Naive B cell (primary cell): ENCODE measurements at regions not wholly inside any gene's neighbourhood (a gene's known extent, or its start where the extent isn't known, plus 50 kb on each side); places are given as distances from the start of the nearest gene placed in this dataset.

ENCODE experiments used
- ATAC-seq, 2 donors: fragments of 150-1000 bp; cut with Tn5 transposase; 2 replicates each; pipeline ENCODE4 v1.10.0; 2021; ENCODE audit warnings: low read depth in 2 of 2, mild to moderate bottlenecking in 2 of 2, moderate library complexity in 2 of 2
- DNase-seq: peaks from one replicate; pipeline ENCODE4 v3.0.0; 2022
- H3K27ac Mint-ChIP-seq, 6 donors: one replicate each; pipeline ENCODE4 v1.8.0; 2020 to 2022; ENCODE audit warnings: mild to moderate bottlenecking in 6 of 6, mixed read lengths in 6 of 6, moderate library complexity in 5 of 6, inconsistent platforms in 2 of 6
- H3K27me3 Mint-ChIP-seq, 3 donors: one replicate each; pipeline ENCODE4 v1.8.0; 2021 to 2022; ENCODE audit warnings: mixed read lengths in 3 of 3, mild to moderate bottlenecking in 1 of 3
- H3K36me3 Mint-ChIP-seq, 2 donors: one replicate each; pipeline ENCODE4 v1.8.0; 2020 to 2022; ENCODE audit warnings: mixed read lengths in 2 of 2, inconsistent platforms in 1 of 2, mild to moderate bottlenecking in 1 of 2
- H3K4me1 Mint-ChIP-seq, 3 donors: one replicate each; pipeline ENCODE4 v1.8.0; 2020 to 2022; ENCODE audit warnings: mixed read lengths in 3 of 3, inconsistent platforms in 1 of 3, mild to moderate bottlenecking in 1 of 3, moderate library complexity in 1 of 3
- H3K4me3 Mint-ChIP-seq, 8 donors: one replicate each; pipeline ENCODE4 v1.8.0; 2020 to 2022; ENCODE audit warnings: mild to moderate bottlenecking in 8 of 8, mixed read lengths in 8 of 8, moderate library complexity in 8 of 8, inconsistent platforms in 2 of 8
- H3K9me3 Mint-ChIP-seq, 7 donors: one replicate each; pipeline ENCODE4 v1.8.0; 2020 to 2022; ENCODE audit warnings: mixed read lengths in 7 of 7, mild to moderate bottlenecking in 5 of 7, inconsistent platforms in 2 of 7, moderate library complexity in 1 of 7

- Mint-ChIP-seq H3K36me3 (no peaks in the 10 kb centered on the region), H3K9me3 (no peaks in the 10 kb centered on the region), H3K27ac (peak overlapping the region in 1 of 6 donors; percentile 34), H3K27me3 (peaks cover 0 to 8% (median 7%) of the 10 kb centered on the region in 3 donors), H3K4me1 (no peaks in the 10 kb centered on the region), H3K4me3 (no peak overlapping the region)
- ATAC-seq (no peak), DNase-seq (no peak)
These were observed 236.0 kb downstream of the INHBA start for GRCh38 chr7:41466760-41467384.

- no peaks in the 10 kb centered on the region for H3K4me1 Mint-ChIP-seq
- no peaks in the 10 kb centered on the region for H3K36me3 Mint-ChIP-seq
- peaks cover 0 to 8% (median 4%) of the 10 kb centered on the region in 3 donors for H3K27me3 Mint-ChIP-seq
- H3K9me3 Mint-ChIP-seq = no peaks in the 10 kb centered on the region
- DNase-seq = no peak
- H3K4me3 Mint-ChIP-seq = no peak overlapping the region
- ATAC-seq = no peak
- no peak overlapping the region for H3K27ac Mint-ChIP-seq
These were observed 237.3 kb downstream of the INHBA start for GRCh38 chr7:41465571-41465970.

- peaks cover 0 to 4% (median 0%) of the 10 kb centered on the region in 7 donors for H3K9me3 Mint-ChIP-seq
- peaks cover 0 to 8% (median 7%) of the 10 kb centered on the region in 3 donors for H3K27me3 Mint-ChIP-seq
- H3K4me3 Mint-ChIP-seq = no peak overlapping the region
- ATAC-seq (no peak), DNase-seq (no peak)
- no peak overlapping the region for H3K27ac Mint-ChIP-seq
- no peaks in the 10 kb centered on the region for H3K36me3 Mint-ChIP-seq
- no peaks in the 10 kb centered on the region for H3K4me1 Mint-ChIP-seq
These were observed 239.0 kb downstream of the INHBA start for GRCh38 chr7:41463770-41464470.

- Mint-ChIP-seq H3K4me3 (peak overlapping the region in 1 of 8 donors; percentile 49), H3K36me3 (peaks cover 0 to 7% of the 10 kb centered on the region in 2 donors), H3K4me1 (peaks cover 0 to 4% (median 0%) of the 10 kb centered on the region in 3 donors), H3K27me3 (peaks cover 0 to 7% (median 0%) of the 10 kb centered on the region in 3 donors), H3K9me3 (peaks cover 0 to 12% (median 4%) of the 10 kb centered on the region in 7 donors), H3K27ac (no peak overlapping the region)
- ATAC-seq (no peak), DNase-seq (no peak)
These were observed 243.1 kb downstream of the INHBA start for GRCh38 chr7:41459623-41460261.

- peak overlapping the region in 1 of 8 donors; percentile 49 for H3K4me3 Mint-ChIP-seq
- ATAC-seq = no peak
- H3K4me1 Mint-ChIP-seq = peaks cover 0 to 4% (median 0%) of the 10 kb centered on the region in 3 donors
- H3K27ac Mint-ChIP-seq = no peak overlapping the region
- no peak for DNase-seq
- H3K27me3 Mint-ChIP-seq = peaks cover 0 to 7% (median 0%) of the 10 kb centered on the region in 3 donors
- H3K36me3 Mint-ChIP-seq = peaks cover 0 to 7% of the 10 kb centered on the region in 2 donors
- peaks cover 0 to 12% (median 4%) of the 10 kb centered on the region in 7 donors for H3K9me3 Mint-ChIP-seq
These were observed 243.7 kb downstream of the INHBA start for GRCh38 chr7:41459183-41459582.

GRCh38 chr7:41457832-41458437 is 245.0 kb downstream of the INHBA start:
- no peak overlapping the region for H3K4me3 Mint-ChIP-seq
- DNase-seq = no peak
- peaks cover 0 to 8% (median 0%) of the 10 kb centered on the region in 3 donors for H3K27me3 Mint-ChIP-seq
- peaks cover 0 to 7% of the 10 kb centered on the region in 2 donors for H3K36me3 Mint-ChIP-seq
- H3K4me1 Mint-ChIP-seq = peaks cover 0 to 4% (median 0%) of the 10 kb centered on the region in 3 donors
- ATAC-seq = no peak
- peaks cover 0 to 16% (median 4%) of the 10 kb centered on the region in 7 donors for H3K9me3 Mint-ChIP-seq
- no peak overlapping the region for H3K27ac Mint-ChIP-seq

- no peak for DNase-seq
- Mint-ChIP-seq H3K9me3 (peaks cover 0 to 5% (median under 1%) of the 10 kb centered on the region in 7 donors), H3K27ac (no peak overlapping the region), H3K4me3 (no peak overlapping the region), H3K36me3 (no peaks in the 10 kb centered on the region), H3K27me3 (peaks cover 0 to 5% (median 0%) of the 10 kb centered on the region in 3 donors), H3K4me1 (no peaks in the 10 kb centered on the region)
- no peak for ATAC-seq
These were observed 251.1 kb downstream of the INHBA start for GRCh38 chr7:41451826-41452225.

- H3K27me3 Mint-ChIP-seq = peaks cover 0 to 5% (median 0%) of the 10 kb centered on the region in 3 donors
- H3K9me3 Mint-ChIP-seq = peaks cover 0 to 5% (median 0%) of the 10 kb centered on the region in 7 donors
- ATAC-seq (no peak), DNase-seq (no peak)
- no peak overlapping the region for H3K4me3 Mint-ChIP-seq
- no peak overlapping the region for H3K27ac Mint-ChIP-seq
- H3K36me3 Mint-ChIP-seq = no peaks in the 10 kb centered on the region
- H3K4me1 Mint-ChIP-seq = no peaks in the 10 kb centered on the region
These were observed 253.2 kb downstream of the INHBA start for GRCh38 chr7:41449694-41450093.

GRCh38 chr7:41449286-41449685 is 253.6 kb downstream of the INHBA start:
- no peaks in the 10 kb centered on the region for H3K36me3 Mint-ChIP-seq

GRCh38 chr7:41448104-41448503 is 254.8 kb downstream of the INHBA start:
- Mint-ChIP-seq H3K9me3 (peaks cover 0 to 2% (median 0%) of the 10 kb centered on the region in 7 donors), H3K4me1 (no peaks in the 10 kb centered on the region), H3K27me3 (no peaks in the 10 kb centered on the region), H3K4me3 (no peak overlapping the region), H3K27ac (peak overlapping the region in 2 of 6 donors; percentile 8 to 13), H3K36me3 (no peaks in the 10 kb centered on the region)
- DNase-seq = no peak
- no peak for ATAC-seq

More at GRCh38 chr7:41449286-41449685, 253.6 kb downstream of the INHBA start:
- ATAC-seq (no peak), DNase-seq (no peak)
- H3K4me1 Mint-ChIP-seq = no peaks in the 10 kb centered on the region
- no peak overlapping the region for H3K27ac Mint-ChIP-seq
- H3K4me3 Mint-ChIP-seq = no peak overlapping the region
- H3K9me3 Mint-ChIP-seq = peaks cover 0 to 5% (median 0%) of the 10 kb centered on the region in 7 donors
- peaks cover 0 to 5% (median 0%) of the 10 kb centered on the region in 3 donors for H3K27me3 Mint-ChIP-seq

- Mint-ChIP-seq H3K4me3 (no peak overlapping the region), H3K4me1 (no peaks in the 10 kb centered on the region), H3K27ac (no peak overlapping the region), H3K27me3 (no peaks in the 10 kb centered on the region), H3K9me3 (peaks cover 0 to 2% (median 0%) of the 10 kb centered on the region in 7 donors), H3K36me3 (no peaks in the 10 kb centered on the region)
- DNase-seq = no peak
- no peak for ATAC-seq
These were observed 255.3 kb downstream of the INHBA start for GRCh38 chr7:41447450-41448042.

GRCh38 chr7:41446606-41447449 is 256.1 kb downstream of the INHBA start:
- Mint-ChIP-seq H3K27me3 (no peaks in the 10 kb centered on the region), H3K36me3 (no peaks in the 10 kb centered on the region), H3K4me1 (no peaks in the 10 kb centered on the region), H3K27ac (no peak overlapping the region), H3K4me3 (no peak overlapping the region), H3K9me3 (peaks cover 0 to 2% (median 0%) of the 10 kb centered on the region in 7 donors)
- DNase-seq (no peak), ATAC-seq (no peak)
